GM18517 (cell line): ENCODE measurements at regions not wholly inside any gene's neighbourhood (a gene's known extent, or its start where the extent isn't known, plus 50 kb on each side); places are given as distances from the start of the nearest gene placed in this dataset.

ENCODE experiments used
- ATAC-seq: cut with Tn5 transposase; IDR thresholded peaks from one replicate; pipeline ENCODE4 v1.9.1; 2021; ENCODE audit warnings: mild to moderate bottlenecking, moderate library complexity; ENCODE audit not compliant: unreplicated experiment

DNA sequence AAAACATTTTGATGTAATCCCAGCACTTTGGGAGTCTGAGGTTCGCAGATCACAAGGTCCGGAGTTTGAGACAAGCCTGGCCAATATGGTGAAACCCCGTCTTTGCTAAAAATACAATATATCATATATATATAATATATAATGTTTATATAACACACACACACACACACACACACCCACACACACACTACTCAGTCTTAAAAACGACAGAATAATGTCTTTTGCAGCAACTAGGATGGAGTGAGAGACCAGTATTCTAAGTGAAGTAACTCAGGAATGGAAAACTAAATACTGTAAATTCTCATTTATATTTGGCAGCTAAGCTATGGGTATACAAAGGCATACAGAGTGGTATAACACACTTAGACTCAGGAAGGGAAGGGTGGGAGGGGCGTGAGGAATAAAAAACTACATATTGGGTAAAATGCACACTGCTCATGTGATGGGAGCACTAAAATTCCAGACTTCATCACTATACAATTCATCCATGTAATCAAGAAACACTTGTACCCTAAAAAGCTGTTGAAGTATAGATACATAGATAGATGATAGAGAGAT is 231.2 kb upstream of the SEMA3A start:
- ATAC-seq: no peak

DNA sequence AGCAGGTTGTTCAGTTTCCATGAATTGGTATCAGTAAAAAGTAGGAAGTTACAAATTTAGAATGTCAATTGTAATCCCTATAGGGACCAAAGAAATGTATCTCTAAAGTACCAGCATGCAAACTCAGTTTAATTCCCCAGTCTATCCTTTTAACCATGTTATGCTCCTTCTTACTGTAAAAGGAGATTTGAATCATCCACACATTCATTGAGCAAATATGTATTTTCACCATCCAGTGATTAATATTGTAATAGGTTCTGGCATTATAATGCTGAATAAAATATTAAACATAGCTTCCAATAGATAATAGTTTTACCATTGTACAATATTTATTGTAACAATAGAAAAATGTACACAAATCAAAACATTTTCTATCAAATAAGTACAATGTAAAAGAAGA is 228.2 kb upstream of the SEMA3A start:
- no peak for ATAC-seq

DNA sequence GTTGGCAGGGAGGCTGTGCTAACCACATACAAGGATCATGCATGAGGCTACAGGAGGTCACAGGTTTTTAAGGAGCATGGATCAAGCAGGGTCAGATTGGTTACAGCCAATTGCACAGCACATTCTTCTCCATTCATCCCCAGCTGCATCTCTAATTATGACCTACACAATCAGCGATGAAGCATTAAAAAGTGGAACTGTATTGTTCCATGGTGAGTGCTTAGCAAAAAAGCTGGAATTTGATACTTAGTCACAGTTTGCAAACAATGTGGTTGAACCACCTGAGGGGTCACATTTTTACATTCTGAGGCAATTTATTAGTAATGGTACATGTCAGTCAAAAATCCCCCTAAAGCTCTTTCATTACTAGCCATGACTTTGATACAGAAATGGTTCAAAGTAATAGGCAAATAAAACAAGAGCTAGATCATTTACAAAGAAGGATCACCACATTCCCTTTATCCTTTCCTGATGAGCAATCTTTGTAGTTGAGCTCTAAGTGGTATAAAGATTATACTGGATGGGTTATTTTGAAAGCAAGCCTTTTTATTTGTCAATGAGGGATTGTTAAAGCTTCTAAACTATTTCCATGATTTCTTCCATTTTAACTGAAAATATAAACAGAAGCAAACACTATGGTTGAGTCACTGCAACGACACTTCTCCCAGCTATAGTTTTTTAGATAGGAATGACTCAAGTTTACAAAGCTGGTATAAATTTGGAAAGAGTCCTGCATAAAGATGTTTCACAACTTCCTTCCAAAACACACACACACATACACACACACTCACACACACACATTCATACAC is 217.8 kb upstream of the SEMA3A start:
- ATAC-seq: no peak

DNA sequence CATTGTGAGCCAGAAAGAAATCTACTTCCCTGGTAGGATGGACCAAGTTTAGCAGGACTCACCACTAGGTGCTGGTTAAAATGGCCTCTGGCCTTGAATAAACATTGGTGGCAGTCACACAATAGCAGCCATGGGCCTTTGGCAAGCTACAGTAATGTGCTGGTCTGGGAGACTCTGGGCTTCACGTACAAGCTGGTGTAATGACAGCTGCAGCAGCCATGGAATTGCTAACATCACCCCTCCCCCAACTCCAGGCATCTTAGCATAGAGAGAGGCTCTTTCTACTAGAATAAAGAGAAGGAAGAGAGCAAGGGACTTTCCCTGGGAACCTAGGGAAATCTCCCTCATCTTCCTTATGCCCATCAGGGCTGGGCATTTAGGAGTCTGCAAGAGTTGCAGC is 205.1 kb upstream of the SEMA3A start:
- no peak for ATAC-seq

DNA sequence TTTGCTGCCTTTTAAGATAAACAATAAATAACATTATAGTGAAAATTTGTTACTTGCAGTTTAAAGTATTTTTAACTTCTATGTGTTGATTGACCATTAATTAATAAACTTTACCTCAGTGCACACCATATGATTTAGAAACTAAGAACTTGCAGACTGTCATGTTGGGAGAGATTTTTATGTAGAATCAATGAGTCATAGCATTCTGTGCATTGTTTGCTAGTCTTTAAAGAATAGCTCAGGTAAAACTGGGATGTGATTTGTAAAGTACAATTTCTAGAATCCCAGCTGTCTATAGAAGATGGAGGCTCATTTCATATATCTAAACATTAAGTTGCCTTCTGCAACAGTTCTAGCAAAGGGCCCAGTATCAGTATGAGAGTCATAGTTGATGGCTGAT is 199.6 kb upstream of the SEMA3A start:
- no peak for ATAC-seq

DNA sequence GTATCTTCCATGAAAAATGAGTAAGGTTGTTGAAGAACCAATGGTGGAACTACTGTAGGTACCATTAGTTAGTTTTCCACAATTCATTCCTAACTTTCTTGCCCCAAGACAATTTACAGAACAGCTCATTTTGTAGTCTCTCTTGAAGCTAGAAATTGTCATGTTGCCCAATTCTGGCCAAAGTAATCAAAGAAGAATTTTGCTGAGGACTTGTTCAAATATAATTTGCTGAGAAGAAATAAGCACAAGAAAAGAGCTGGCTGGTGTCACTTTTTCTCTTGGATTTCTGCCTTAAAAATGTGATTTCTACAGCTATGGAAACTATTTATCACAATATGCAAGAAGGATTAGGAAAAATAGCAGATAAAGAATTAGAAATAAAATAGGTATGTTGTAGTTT is 199.2 kb upstream of the SEMA3A start:
- ATAC-seq: no peak

DNA sequence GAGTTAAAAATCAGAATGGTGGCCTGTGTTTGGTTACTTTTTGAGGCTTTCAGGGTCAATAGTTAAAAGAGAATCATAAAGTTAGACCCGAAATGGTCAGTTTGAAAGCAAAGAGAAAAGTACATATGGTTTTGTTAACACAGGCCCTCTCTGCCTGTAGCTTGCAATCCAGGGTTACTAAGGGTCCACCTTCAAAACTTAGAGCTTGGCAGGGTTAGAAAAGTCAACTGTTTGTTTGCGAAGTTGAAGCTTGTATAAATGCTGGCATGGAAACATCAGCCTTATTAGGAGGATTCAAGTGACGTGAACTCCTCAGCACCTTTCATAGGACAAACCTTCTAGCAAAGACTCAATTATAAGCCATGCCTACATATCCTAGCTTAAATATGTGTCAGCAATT is 196.3 kb upstream of the SEMA3A start:
- ATAC-seq: no peak

DNA sequence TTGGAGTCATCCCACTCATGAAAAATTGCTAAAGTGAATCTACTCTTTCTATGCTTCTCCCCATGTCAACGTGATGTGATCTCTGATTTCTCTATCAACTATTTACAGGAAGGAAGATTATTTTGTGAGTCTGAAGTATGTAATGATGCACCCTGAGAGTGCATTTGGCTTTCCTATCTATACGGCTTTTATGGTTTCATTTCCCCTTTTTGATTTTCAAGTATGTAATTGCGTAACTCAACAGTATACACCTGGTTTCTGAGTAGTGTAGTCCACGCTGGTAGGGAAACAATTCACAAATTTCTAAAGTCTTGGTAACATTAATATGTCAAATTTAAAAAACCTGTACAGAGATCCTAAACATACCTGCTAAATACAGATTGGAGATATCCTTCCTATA is 194.7 kb upstream of the SEMA3A start:
- peak; percentile 96 for ATAC-seq

DNA sequence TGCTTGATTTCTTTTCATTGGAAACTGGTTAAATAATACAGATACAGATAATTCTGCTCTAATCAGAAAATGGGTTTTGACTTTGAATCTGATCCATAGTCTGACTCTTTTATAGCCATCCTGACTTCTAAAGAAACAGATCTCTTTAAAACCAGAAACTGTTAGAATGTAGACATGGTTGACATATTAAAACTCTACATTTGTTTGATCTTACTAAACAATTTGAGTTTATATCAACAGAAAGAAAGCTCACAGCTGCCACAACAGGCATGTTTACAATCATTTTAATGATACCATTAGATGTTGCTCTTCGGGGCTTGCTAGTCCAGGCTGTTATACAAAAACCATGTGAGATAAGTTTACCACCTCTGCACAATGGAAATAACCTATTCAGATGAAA is 193.0 kb upstream of the SEMA3A start:
- no peak for ATAC-seq

DNA sequence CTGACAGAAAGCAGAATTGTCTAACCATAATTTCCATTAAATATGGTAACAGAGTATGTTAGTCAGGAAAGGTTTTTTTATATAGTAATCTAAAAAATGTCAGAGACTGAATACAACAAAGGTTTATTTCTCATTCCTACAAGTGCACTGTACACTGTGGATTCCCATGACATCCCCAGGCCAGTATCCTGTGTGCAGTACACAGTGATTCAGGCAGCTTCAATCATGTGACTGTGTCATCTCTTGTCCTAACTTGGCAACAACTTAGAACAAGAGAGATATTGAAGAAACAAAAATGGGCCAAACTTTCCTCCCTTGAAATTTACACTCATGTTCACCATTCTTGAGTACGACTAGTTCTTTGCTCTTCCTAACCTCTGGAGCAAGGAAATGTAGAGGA is 189.8 kb upstream of the SEMA3A start:
- no peak for ATAC-seq

DNA sequence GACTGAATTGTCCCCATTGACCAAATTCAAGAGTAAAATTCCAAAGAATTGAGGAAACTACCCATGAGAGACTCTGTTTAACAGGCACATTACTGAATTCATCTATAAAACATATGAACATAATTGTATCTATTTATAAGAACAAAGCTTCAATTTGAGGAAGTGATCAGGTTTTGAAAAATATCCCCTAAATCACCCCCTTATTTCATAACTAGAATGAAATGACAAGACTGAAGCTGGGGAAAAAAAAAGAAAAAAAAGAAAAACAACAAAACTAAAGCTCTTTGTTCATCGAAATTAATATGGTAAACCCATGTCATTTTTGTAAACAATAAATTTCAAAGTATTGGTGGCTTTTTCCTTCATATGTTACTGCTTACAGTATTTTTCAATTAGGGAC is 184.9 kb upstream of the SEMA3A start:
- ATAC-seq: no peak

DNA sequence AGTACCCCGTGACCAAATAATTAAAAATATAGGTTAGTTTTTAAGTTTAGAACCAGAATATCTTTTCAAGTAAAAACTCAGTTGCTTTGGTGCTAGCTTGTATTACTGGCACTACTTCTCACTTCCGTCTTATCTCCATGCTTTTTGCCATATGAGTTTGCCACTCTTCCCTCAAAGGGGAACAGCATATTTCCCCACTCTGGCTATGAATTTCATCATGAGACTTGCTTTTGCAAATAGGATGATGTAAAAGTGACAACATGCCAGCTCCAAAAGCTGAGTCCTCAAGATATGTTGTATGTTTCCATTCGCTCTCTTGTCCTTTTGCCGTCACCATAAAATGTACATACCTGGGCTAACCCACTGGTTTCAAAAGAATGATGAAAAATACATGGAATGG is 178.1 kb upstream of the SEMA3A start:
- ATAC-seq: no peak

DNA sequence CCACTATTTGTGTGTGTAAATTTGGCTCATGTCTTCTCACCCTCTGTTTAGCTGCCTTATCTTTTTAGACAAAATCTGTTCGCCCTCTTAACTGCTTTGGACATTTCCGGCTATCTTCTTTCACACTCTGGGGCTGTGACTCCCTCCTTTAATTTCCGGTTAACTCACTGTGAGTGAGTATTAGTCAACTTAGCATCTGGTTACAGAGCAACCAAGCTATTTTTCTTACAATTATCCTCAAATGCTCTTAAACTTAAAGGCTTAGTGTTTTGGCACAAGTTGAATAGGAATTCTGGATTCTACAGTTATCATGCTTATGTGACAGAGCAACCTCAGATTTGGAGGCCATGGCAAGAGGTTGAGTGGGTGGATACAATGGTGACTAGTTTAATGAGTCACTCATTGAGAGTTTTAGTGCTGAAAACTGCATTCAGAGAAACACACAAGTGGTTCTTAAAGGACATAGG is 177.6 kb upstream of the SEMA3A start:
- no peak for ATAC-seq

DNA sequence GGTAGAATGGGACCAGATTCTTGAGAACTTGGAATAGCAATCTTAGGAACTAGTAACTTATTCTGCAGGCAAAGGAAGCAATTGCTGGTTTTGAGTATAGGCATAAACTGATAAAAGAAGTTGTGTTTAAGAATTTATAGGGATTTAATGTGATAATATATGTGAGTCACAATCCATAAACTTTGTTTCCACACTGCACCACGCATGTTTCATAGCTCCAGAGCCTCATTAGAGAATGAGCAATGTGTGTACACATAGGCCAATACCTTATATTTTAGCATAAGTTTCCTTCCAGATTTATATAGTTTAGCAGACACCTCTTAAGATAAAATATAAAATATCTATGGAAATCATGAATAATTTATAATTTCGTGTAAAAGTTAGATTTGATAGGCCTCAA is 175.5 kb upstream of the SEMA3A start:
- ATAC-seq: no peak

DNA sequence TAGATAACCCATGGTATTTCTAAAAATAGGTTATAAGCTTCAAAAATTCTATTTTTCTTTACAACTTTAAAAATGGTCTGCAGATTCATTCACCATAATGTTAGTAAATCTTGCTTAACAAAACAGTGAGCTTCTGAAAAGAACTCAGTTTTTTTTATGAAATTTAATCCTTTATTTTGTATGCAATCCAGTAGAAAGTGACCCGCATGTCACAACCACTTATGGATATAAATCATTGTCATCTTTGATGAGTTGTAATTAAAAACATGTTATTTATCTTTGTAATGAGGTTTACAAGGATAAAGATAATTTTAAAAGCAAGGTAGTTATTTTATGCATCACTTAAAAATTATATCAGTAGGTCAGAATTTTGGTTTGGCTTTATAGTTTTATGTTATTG is 173.5 kb upstream of the SEMA3A start:
- ATAC-seq: no peak

DNA sequence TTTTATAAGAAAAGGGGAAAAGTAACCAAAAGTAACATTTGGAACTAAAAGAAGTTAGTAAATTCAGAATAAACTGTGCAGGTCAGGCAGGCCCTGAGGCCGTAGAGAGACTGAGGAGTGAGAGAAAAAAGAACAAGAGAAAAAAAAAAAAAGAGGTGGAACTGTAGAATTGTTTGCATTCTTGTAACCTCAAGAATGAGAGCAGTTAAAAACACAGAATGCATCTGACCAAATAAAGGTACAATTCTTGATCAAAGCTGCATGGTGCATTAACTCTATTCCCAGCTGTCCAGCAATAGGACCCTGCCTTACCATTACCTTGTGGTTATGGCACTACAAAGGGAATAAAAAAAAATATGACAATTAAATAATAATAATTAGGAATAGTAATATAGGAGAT is 170.1 kb upstream of the SEMA3A start:
- no peak for ATAC-seq

DNA sequence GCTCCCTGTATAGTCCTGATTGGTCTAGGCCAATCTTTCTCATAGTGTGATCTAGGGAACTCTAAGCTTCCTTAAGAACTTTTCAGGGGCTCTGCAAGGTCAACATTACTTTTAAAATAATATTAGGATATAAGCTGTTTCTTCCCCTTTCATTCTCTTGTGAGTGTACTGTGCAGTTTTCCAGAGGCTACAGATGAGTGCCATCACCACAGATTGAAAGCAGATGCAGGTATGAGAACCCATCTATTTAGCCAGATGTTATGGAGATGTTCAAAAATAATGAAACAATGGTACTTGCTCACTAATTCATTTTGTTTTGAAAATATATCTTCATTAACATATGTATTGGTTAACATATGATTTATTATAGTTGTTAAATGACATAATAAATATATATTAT is 169.2 kb upstream of the SEMA3A start:
- no peak for ATAC-seq

DNA sequence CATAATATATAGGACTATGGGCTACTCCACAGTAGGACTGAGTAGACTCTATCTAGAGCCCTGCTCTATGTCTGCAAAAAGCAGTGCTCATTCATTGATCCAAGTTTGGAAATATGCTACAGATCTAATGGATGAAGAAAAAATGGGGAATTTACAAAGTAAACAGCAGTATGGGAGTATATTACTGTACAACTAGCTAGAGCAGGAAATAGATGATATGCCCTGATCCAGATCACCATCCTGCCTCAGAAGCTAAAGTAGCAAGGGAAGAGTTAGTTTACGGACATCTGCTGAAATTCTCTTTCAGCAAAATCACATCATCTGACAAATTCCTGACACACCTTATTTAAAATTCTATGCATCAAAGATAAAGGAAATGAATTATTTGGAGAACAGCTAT is 168.2 kb upstream of the SEMA3A start:
- no peak for ATAC-seq

DNA sequence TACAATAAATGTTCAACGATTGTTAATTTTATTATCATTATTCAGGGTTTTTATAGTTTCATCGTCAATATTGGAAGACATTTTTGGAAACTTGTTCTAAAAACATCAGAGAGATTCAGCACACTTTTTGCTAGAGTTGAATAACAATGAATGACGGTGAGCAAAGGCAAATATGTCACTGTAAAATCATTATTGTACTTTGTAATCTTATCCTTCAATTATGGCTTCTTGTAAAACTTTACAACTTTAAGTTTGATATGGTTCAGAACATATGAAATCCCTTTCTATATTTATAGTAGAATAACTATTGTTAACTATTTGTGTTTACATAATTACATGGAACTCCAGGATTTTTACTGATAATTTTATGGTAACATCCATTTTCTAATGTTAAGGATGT is 167.8 kb upstream of the SEMA3A start:
- ATAC-seq: no peak

DNA sequence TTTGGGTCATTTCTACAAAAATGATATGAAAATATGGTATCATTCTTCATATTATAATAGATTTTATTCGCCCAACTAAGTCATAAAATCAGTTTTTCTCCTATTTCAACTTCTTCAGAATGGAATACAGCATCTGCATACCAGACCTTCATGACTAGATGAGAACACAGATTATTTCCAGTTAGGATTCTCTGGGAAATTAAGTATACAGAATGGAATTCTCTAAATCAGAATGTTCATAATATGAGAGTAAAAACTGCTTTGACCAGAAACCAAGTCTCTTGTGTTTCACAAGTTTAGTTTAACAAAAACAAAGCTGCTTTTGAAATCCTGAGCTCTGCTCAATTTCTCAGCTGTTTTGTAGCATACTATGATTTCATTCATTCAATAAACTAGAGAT is 160.3 kb upstream of the SEMA3A start:
- no peak for ATAC-seq

DNA sequence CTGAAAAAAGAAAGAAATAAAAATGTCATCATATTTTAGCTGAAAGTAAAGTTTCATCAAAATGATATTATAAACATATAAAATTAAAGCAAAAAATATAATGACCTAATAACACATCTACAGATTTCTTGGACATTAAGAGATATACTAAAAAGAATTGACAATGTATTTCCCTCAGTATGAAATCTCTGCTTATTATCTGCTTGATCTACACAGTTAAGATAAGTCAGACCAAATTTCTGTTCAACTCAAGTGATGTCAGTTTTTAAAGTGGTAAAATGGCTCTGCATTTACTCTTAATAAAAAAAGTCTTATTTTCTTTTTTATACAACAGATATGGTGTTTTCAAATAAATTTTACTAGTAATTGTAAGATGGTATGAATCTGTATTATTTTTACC is 159.4 kb upstream of the SEMA3A start:
- ATAC-seq: no peak

DNA sequence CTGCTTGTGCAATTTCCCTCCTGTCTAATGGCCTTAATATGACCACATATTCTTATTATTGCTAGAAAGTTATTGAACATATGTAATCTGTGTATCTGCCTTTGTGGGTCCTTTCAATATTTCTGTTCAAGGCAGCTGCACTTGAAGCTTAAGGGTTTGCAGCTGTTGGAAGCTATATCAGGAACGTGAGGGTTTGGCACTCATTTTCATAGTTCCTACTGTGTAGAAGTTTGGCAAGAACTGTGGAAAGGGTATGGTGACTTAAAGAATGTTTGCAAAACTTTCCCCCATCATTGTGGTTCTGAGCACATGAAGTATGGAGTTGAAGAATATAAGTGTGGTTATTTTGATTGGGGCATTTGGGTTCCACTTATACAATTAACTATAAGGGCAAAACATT is 144.7 kb upstream of the SEMA3A start:
- no peak for ATAC-seq

DNA sequence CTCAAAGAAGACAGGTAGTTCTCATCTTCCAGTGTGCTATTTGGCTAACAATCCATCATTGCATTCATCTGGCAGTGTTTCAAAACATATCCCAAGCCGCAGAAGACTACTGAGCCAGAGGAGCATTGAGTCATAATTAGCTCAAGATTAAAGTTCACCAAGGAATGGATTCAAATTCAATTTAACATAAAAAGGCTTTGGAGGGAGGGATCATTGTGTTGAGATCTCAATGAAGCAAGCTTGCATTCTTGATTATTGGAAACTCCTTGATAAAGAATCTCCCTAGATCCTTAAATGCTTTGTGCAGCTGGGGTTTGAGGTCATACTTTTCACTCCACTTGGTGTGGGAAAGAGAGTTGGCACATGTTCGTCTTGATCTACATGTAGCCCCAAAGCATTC is 142.8 kb upstream of the SEMA3A start:
- no peak for ATAC-seq
